GM12873 (cell line): ENCODE measurements at regions not wholly inside any gene's neighbourhood (a gene's known extent, or its start where the extent isn't known, plus 50 kb on each side); places are given as distances from the start of the nearest gene placed in this dataset.

ENCODE experiments used
- TF ChIP-seq, protein P1 (sequence below): IDR thresholded peaks from 2 replicates; pipeline ENCODE4 v1.5.1; 2012; ENCODE audit warnings: low read depth, mild to moderate bottlenecking, moderate library complexity, low read length, control low read depth; ENCODE audit not compliant: insufficient read depth; ENCODE audit errors: missing control alignments

- TF ChIP-seq, protein P1, sequence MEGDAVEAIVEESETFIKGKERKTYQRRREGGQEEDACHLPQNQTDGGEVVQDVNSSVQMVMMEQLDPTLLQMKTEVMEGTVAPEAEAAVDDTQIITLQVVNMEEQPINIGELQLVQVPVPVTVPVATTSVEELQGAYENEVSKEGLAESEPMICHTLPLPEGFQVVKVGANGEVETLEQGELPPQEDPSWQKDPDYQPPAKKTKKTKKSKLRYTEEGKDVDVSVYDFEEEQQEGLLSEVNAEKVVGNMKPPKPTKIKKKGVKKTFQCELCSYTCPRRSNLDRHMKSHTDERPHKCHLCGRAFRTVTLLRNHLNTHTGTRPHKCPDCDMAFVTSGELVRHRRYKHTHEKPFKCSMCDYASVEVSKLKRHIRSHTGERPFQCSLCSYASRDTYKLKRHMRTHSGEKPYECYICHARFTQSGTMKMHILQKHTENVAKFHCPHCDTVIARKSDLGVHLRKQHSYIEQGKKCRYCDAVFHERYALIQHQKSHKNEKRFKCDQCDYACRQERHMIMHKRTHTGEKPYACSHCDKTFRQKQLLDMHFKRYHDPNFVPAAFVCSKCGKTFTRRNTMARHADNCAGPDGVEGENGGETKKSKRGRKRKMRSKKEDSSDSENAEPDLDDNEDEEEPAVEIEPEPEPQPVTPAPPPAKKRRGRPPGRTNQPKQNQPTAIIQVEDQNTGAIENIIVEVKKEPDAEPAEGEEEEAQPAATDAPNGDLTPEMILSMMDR: no peak
These were observed 1108.1 kb upstream of the CNTN5 start for GRCh38 chr11:97912629-97913028.

DNA sequence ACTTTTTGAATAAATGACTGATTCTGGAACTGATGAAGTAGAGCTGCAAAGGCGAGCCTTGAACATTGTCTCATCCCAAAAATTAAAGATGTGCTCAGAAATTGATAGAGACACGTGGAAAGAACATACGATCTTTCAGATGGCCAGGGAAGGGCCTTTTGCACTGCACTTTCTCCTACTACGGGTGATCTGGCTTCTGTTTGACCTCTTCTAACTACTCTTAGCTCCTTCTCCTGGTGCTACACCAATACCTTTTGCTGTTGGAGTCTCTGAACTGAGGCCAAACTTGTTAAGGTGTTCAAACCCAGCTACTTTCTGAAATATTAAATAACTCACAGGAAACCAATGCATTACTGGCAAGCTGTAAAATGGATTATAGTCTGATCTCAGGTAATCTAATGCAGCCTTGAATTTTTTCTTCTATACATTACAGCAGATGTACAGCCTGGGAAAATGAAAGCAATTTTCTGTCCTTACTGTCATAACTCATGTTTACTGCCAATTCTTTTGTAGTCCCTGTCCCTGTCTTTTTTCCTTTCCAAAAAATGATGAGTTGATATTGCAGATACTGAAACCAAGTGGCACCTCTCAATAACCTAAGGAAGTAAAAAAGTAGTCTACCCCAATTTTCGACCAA, 1086.1 kb upstream of the CNTN5 start:
- TF ChIP-seq, protein P1: no peak

GRCh38 chr11:97937501-97937900, 1083.2 kb upstream of the CNTN5 start:
- TF ChIP-seq, protein P1: no peak

- TF ChIP-seq, protein P1: no peak
These were observed 1082.0 kb upstream of the CNTN5 start for GRCh38 chr11:97938789-97939188.

- TF ChIP-seq, protein P1: no peak
These were observed 1077.3 kb upstream of the CNTN5 start for GRCh38 chr11:97943493-97943892.

DNA sequence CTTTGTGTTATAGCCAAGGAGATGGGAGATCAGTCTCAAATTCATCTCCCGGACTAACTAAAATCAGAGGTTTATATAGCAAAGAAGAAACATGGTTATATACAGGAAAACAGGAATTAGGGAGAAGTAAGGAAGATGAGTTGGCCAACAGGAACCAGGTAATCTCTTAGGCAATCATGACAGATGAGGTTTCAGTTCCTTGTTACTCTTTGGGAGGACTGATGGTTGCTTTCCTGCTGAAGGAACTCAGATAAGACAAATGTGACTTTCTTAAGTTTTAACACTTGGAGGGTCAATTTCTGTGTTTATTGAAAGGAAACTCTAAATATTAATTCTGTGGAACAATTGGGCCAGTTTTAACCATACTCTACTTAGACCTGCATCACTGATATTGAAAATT, 1072.0 kb upstream of the CNTN5 start:
- TF ChIP-seq, protein P1: no peak

GRCh38 chr11:97955595-97955994, 1065.2 kb upstream of the CNTN5 start:
- TF ChIP-seq, protein P1: no peak

- TF ChIP-seq, protein P1: no peak
These were observed 1063.8 kb upstream of the CNTN5 start for GRCh38 chr11:97956904-97957303.
